ENCODE measurements at regions not wholly inside any gene's neighbourhood (a gene's known extent, or its start where the extent isn't known, plus 50 kb on each side); places are given as distances from the start of the nearest gene placed in this dataset.

GRCh38 chr11:19644316-19644715, 68.3 kb upstream of the NAV2 start:
- TF ChIP-seq, protein P1, sequence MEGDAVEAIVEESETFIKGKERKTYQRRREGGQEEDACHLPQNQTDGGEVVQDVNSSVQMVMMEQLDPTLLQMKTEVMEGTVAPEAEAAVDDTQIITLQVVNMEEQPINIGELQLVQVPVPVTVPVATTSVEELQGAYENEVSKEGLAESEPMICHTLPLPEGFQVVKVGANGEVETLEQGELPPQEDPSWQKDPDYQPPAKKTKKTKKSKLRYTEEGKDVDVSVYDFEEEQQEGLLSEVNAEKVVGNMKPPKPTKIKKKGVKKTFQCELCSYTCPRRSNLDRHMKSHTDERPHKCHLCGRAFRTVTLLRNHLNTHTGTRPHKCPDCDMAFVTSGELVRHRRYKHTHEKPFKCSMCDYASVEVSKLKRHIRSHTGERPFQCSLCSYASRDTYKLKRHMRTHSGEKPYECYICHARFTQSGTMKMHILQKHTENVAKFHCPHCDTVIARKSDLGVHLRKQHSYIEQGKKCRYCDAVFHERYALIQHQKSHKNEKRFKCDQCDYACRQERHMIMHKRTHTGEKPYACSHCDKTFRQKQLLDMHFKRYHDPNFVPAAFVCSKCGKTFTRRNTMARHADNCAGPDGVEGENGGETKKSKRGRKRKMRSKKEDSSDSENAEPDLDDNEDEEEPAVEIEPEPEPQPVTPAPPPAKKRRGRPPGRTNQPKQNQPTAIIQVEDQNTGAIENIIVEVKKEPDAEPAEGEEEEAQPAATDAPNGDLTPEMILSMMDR (IDR thresholded peaks at IDR 0.05; ENCODE audit: insufficient read depth, low read length) = no peak
- TF ChIP-seq POLR2AphosphoS5 (IDR thresholded peaks at IDR 0.05; ENCODE audit: low read depth) (no peak), GABPA (IDR thresholded peaks at IDR 0.05; ENCODE audit: low read depth) (no peak)
- TF ChIP-seq, protein P2, sequence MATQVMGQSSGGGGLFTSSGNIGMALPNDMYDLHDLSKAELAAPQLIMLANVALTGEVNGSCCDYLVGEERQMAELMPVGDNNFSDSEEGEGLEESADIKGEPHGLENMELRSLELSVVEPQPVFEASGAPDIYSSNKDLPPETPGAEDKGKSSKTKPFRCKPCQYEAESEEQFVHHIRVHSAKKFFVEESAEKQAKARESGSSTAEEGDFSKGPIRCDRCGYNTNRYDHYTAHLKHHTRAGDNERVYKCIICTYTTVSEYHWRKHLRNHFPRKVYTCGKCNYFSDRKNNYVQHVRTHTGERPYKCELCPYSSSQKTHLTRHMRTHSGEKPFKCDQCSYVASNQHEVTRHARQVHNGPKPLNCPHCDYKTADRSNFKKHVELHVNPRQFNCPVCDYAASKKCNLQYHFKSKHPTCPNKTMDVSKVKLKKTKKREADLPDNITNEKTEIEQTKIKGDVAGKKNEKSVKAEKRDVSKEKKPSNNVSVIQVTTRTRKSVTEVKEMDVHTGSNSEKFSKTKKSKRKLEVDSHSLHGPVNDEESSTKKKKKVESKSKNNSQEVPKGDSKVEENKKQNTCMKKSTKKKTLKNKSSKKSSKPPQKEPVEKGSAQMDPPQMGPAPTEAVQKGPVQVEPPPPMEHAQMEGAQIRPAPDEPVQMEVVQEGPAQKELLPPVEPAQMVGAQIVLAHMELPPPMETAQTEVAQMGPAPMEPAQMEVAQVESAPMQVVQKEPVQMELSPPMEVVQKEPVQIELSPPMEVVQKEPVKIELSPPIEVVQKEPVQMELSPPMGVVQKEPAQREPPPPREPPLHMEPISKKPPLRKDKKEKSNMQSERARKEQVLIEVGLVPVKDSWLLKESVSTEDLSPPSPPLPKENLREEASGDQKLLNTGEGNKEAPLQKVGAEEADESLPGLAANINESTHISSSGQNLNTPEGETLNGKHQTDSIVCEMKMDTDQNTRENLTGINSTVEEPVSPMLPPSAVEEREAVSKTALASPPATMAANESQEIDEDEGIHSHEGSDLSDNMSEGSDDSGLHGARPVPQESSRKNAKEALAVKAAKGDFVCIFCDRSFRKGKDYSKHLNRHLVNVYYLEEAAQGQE (IDR thresholded peaks at IDR 0.05; ENCODE audit: insufficient replicate concordance, low read depth) = no peak

Data from HL-60 (cell line).